ENCODE measurements at regions not wholly inside any gene's neighbourhood (a gene's known extent, or its start where the extent isn't known, plus 50 kb on each side); places are given as distances from the start of the nearest gene placed in this dataset.

DNA sequence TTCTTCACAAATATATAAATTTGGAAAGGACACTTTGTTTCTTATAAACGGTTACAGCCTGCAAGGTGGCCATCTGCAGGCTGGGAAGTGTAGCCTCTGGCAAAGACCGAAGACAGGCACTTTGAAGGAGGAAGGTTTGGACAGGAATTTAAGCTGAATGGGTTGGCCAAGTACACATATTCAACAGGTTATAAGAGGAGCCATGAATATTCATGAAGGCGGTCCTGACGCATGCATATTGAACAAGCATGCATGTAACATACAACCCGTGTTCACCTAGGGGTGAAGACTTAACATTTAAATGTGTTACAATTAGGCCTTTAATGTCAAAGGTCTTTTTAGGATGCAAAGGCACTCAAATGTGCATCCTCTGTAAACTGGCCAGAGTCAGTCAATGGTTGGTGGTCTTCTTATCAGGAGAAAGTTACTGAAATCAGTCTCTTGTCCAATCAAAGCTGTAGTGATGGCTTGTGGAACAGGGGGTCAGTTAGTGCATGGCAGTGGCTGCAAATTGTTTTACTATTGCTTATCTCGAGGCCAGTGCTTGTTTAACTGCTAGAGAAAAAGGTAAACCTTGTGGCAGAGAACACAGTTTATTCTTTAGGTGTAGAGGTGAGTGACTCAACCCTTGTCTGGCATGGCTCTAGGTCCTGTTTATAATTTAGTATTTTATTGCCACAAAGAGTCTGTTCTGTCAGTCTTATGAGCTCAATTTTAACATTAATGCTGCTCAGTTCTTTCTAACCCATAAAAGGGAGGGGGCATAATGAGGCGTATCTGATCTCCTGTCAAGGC lies 70.3 kb upstream of the F3 start:
- intact Hi-C loops (cut with micrococcal nuclease; ENCODE audit: unreplicated experiment): no loop called here
- Histone ChIP-seq H2AFZ (0 out of 2 replicates have a peak overlapping the region, but pooled peaks have one; percentile 1), H3K4me1 (replicated peaks; ENCODE audit: insufficient read depth) (peaks cover 55% of the 10 kb centered on the region), H3K9me2 (ENCODE audit: insufficient read depth) (no peaks in the 10 kb centered on the region), H3K79me2 (ENCODE audit: low read depth) (no peaks in the 10 kb centered on the region), H3K4me3 (no peak overlapping the region), H3F3A (ENCODE audit: insufficient read depth, low read depth) (peaks cover 8% of the 10 kb centered on the region; the same call in 1 of the 2 replicates), H3K36me3 (ENCODE audit: low read depth) (no peaks in the 10 kb centered on the region), H3K27ac (peak overlapping the region; percentile 22), H3K9me3 (ENCODE audit: insufficient read depth, low read depth) (0 out of 2 replicates have a peak, but pooled peaks cover 4% of the 10 kb centered on the region), H3K27me3 (ENCODE audit: insufficient read depth, low read depth) (no peaks in the 10 kb centered on the region), H4K20me1 (ENCODE audit: insufficient read depth) (no peaks in the 10 kb centered on the region), H3K4me2 (peak overlapping the region; percentile 46)
- CTCF ChIA-PET: no interaction called here
- TF ChIP-seq EZH2 (IDR thresholded peaks at IDR 0.05; ENCODE audit: low read depth): no peak
- TF ChIP-seq, protein P1, sequence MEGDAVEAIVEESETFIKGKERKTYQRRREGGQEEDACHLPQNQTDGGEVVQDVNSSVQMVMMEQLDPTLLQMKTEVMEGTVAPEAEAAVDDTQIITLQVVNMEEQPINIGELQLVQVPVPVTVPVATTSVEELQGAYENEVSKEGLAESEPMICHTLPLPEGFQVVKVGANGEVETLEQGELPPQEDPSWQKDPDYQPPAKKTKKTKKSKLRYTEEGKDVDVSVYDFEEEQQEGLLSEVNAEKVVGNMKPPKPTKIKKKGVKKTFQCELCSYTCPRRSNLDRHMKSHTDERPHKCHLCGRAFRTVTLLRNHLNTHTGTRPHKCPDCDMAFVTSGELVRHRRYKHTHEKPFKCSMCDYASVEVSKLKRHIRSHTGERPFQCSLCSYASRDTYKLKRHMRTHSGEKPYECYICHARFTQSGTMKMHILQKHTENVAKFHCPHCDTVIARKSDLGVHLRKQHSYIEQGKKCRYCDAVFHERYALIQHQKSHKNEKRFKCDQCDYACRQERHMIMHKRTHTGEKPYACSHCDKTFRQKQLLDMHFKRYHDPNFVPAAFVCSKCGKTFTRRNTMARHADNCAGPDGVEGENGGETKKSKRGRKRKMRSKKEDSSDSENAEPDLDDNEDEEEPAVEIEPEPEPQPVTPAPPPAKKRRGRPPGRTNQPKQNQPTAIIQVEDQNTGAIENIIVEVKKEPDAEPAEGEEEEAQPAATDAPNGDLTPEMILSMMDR (conservative IDR thresholded peaks at IDR 0.05): no peak
- BruUV-seq (replicated peaks): no TSS peak
- POLR2A ChIA-PET (ENCODE audit: unreplicated experiment): no interaction called here
- peak in 1 of 2 experiments; percentile 47 for DNase-seq

DNA sequence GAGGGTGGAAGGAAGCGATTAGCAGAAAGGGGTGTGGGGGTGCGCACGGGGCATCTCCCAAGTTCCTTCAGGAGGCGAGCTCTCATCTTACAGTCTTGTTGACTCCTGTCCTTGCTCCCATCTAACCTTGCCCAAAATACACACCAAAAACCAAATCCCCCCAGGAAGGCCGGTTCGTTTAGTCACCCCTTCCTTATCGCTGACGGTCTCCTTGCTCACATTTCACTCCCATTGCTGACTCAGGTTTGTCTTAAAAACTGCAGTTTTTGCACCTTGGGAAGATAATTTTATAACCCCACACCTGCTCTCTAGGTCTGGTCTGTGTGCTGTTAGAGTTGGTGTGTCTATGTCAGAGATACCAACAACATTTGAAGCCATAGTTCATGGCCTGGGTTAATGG lies 68.1 kb upstream of the F3 start:
- Histone ChIP-seq H3K27ac (no peak overlapping the region), H3F3A (ENCODE audit: insufficient read depth, low read depth) (peaks cover 8% of the 10 kb centered on the region; the same call in 1 of the 2 replicates), H3K4me1 (replicated peaks; ENCODE audit: insufficient read depth) (peaks cover 38% of the 10 kb centered on the region), H3K9me2 (ENCODE audit: insufficient read depth) (no peaks in the 10 kb centered on the region), H2AFZ (no peak overlapping the region), H4K20me1 (ENCODE audit: insufficient read depth) (no peaks in the 10 kb centered on the region), H3K79me2 (ENCODE audit: low read depth) (no peaks in the 10 kb centered on the region), H3K4me3 (no peak overlapping the region), H3K27me3 (ENCODE audit: insufficient read depth, low read depth) (no peaks in the 10 kb centered on the region), H3K4me2 (no peak overlapping the region), H3K9me3 (ENCODE audit: insufficient read depth, low read depth) (no peaks in the 10 kb centered on the region), H3K36me3 (ENCODE audit: low read depth) (no peaks in the 10 kb centered on the region)
- TF ChIP-seq, protein P1 (conservative IDR thresholded peaks at IDR 0.05): no peak
- no peak for TF ChIP-seq EZH2 (IDR thresholded peaks at IDR 0.05; ENCODE audit: low read depth)
- intact Hi-C loops (cut with micrococcal nuclease; ENCODE audit: unreplicated experiment): no loop called here
- POLR2A ChIA-PET (ENCODE audit: unreplicated experiment): no interaction called here
- BruUV-seq (replicated peaks): no TSS peak
- CTCF ChIA-PET: no interaction called here
- DNase-seq: no peak

DNA sequence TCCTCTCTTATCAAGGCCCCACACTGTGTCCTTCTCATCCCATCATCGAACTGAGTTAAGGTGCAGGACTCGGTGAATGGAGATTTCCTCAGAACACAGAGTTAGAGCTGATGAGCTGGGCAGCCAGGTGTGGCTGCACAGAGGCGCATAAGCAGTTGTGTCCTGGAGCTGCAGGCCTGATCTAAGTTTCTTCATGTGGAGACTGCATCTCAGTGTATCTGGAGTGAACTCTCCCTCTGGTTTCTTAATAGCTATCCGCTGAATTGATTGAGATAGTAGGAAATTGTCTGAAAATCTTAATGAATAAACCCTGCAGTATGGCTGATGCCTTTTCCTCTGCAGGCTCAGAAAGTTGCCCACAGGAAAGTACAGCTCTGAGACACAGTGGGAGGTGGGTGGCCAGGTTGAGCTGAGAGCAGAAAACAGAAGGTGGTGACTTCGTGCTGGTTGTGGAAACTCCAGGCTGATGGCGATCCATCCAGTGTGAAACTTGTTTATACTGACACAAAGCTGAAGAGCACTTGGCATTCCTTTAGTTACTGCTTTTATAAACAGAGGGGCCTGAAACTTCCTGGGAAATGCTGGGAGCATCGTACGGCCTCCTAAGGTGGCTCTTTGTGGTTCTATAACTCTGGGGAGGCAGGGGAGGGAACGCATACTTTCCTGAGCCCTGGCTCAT lies 67.4 kb upstream of the F3 start:
- ChIA-PET POLR2A (ENCODE audit: unreplicated experiment) (interaction anchor here (0.6 kb wide), 1 partner anchor 15 kb away, joined by 3 read pairs; no protein-coding TSS in a partner anchor), CTCF (no interaction called here)
- Histone ChIP-seq H3K4me2 (no peak overlapping the region), H3K27ac (no peak overlapping the region), H3K4me1 (replicated peaks; ENCODE audit: insufficient read depth) (peaks cover 38% of the 10 kb centered on the region), H2AFZ (no peak overlapping the region), H3K9me3 (ENCODE audit: insufficient read depth, low read depth) (no peaks in the 10 kb centered on the region), H4K20me1 (ENCODE audit: insufficient read depth) (no peaks in the 10 kb centered on the region), H3K79me2 (ENCODE audit: low read depth) (no peaks in the 10 kb centered on the region), H3K9me2 (ENCODE audit: insufficient read depth) (no peaks in the 10 kb centered on the region), H3K4me3 (no peak overlapping the region), H3K27me3 (ENCODE audit: insufficient read depth, low read depth) (no peaks in the 10 kb centered on the region), H3F3A (ENCODE audit: insufficient read depth, low read depth) (peaks cover 10% of the 10 kb centered on the region; the same call in 1 of the 2 replicates), H3K36me3 (ENCODE audit: low read depth) (no peaks in the 10 kb centered on the region)
- intact Hi-C loops (cut with micrococcal nuclease; ENCODE audit: unreplicated experiment): no loop called here
- no peak for TF ChIP-seq EZH2 (IDR thresholded peaks at IDR 0.05; ENCODE audit: low read depth)
- TF ChIP-seq, protein P1 (conservative IDR thresholded peaks at IDR 0.05): no peak
- BruUV-seq (replicated peaks): no TSS peak
- no peak for DNase-seq

Measured in PC-9 (cell line).